Adipocyte (in vitro differentiated cells): ENCODE measurements at regions not wholly inside any gene's neighbourhood (a gene's known extent, or its start where the extent isn't known, plus 50 kb on each side); places are given as distances from the start of the nearest gene placed in this dataset.
A peak's percentile ranks its signal among the peaks of the same experiment; 100 is the strongest.

Experiments used
- DNase-seq: peaks from one replicate; pipeline ENCODE4 v3.0.0-alpha.2; 2015; ENCODE audit warnings: low read depth
- H3K27me3 ChIP-seq: replicated peaks from 2 replicates; pipeline ENCODE4 v1.7.0; 2013; ENCODE audit warnings: mild to moderate bottlenecking, low read length, moderate library complexity; ENCODE audit not compliant: control insufficient read depth, insufficient read depth
- H3K36me3 ChIP-seq: 2 replicates; pipeline ENCODE4 v1.7.0; 2013; ENCODE audit warnings: low read length, mild to moderate bottlenecking, moderate library complexity; ENCODE audit not compliant: control insufficient read depth, insufficient read depth, severe bottlenecking
- H3K4me1 ChIP-seq: 2 replicates; pipeline ENCODE4 v1.7.0; 2013; ENCODE audit warnings: mild to moderate bottlenecking, low read length, moderate library complexity; ENCODE audit not compliant: control insufficient read depth, insufficient read depth
- H3K4me3 ChIP-seq: 2 replicates; pipeline ENCODE4 v1.7.0; 2013; ENCODE audit warnings: mild to moderate bottlenecking, low read length, moderate library complexity
- H3K9ac ChIP-seq: 2 replicates; pipeline ENCODE4 v1.7.0; 2013; ENCODE audit warnings: mild to moderate bottlenecking, low read length, moderate library complexity
- H3K9me3 ChIP-seq: 2 replicates; pipeline ENCODE4 v1.7.0; 2013; ENCODE audit warnings: mild to moderate bottlenecking, low read length, moderate library complexity; ENCODE audit not compliant: control insufficient read depth

- H3K4me1 ChIP-seq, result peaks cover 19% of the 10 kb centered on the region
- H3K9ac ChIP-seq, result peak overlapping the region; percentile 67
- no peaks in the 10 kb centered on the region for H3K27me3 ChIP-seq
- DNase-seq, result no peak
- peak overlapping the region; percentile 49 for H3K4me3 ChIP-seq
- H3K9me3 ChIP-seq, result no peaks in the 10 kb centered on the region
- no peaks in the 10 kb centered on the region for H3K36me3 ChIP-seq
These were observed 220.1 kb downstream of the TOMM20 start for GRCh38 chr1:234908571-234908970.

DNA sequence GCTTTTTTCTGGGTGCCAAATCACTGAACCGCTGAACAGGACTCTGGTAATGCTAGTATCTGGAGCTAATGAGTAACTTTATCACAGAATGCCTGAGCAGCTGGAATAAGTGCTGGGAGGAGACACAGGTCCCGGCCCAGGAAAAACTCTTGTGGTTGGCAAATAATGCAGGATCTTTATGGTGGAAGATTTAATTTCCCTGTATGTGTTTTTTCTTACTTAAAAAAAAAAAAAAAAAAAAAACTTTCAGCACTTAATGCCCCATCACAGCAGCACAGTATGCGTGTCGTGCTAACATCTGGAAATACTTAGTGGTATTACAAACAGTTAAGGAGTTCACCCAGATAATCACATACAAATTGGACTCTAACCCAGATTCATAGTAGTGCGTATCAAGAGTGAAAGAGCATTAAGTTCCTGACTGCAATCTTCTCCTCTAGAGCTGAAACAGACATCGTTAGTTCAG is 220.7 kb downstream of the TOMM20 start:
- Histone ChIP-seq H3K27me3 (no peaks in the 10 kb centered on the region), H3K9me3 (no peaks in the 10 kb centered on the region), H3K36me3 (no peaks in the 10 kb centered on the region), H3K4me1 (peaks cover 19% of the 10 kb centered on the region), H3K4me3 (peak overlapping the region; percentile 49), H3K9ac (peak overlapping the region; percentile 67)
- DNase-seq, result peak; percentile 62

GRCh38 chr1:234907208-234907939 is 221.3 kb downstream of the TOMM20 start:
- no peak overlapping the region for H3K4me3 ChIP-seq
- H3K36me3 ChIP-seq, result no peaks in the 10 kb centered on the region
- H3K9ac ChIP-seq, result peak overlapping the region; percentile 49
- DNase-seq, result no peak
- peaks cover 19% of the 10 kb centered on the region for H3K4me1 ChIP-seq
- H3K9me3 ChIP-seq, result no peaks in the 10 kb centered on the region
- no peaks in the 10 kb centered on the region for H3K27me3 ChIP-seq

- Histone ChIP-seq H3K9ac (no peak overlapping the region), H3K4me1 (peaks cover 19% of the 10 kb centered on the region), H3K36me3 (no peaks in the 10 kb centered on the region), H3K27me3 (no peaks in the 10 kb centered on the region), H3K9me3 (no peaks in the 10 kb centered on the region), H3K4me3 (no peak overlapping the region)
- no peak for DNase-seq
These were observed 222.0 kb downstream of the TOMM20 start for GRCh38 chr1:234906654-234907053.

DNA sequence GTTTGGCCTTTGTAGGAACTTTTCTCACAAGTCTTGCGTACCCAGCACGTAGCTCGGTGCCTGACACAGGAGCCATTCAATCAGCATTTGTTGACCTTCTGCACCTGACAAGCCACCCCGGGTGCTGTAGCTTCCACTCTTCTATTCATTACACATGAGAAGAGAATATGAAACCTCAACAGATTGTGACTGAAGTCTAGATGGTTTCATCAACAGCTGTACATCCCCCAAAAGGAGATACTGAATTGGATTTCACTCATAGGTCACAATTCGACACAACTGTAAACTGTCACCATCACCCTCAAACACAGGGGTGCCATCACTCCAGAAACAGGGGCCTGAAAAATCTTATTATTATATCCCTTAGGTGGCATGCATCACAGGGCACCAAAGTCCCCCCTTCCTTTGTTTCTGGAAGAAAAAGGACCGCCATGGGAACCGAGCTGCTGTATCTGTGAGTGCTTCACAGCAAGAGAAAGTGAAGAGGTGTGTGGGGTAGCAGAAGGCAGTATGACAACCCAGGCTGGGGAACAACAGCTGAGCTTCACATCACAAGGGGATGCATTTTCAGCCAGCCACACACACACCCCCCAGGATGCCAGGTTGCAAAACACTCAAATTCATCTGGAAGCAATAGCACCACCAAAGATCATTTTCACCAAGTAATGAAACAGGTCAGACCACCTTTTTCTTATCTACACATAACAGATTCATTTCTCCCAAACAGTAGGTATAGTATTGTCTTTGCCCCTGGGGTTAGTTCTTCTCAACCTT is 225.7 kb downstream of the TOMM20 start:
- Histone ChIP-seq H3K9me3 (no peaks in the 10 kb centered on the region), H3K4me3 (no peak overlapping the region), H3K9ac (no peak overlapping the region), H3K27me3 (no peaks in the 10 kb centered on the region), H3K36me3 (no peaks in the 10 kb centered on the region), H3K4me1 (peaks cover 15% of the 10 kb centered on the region)
- no peak for DNase-seq

DNA sequence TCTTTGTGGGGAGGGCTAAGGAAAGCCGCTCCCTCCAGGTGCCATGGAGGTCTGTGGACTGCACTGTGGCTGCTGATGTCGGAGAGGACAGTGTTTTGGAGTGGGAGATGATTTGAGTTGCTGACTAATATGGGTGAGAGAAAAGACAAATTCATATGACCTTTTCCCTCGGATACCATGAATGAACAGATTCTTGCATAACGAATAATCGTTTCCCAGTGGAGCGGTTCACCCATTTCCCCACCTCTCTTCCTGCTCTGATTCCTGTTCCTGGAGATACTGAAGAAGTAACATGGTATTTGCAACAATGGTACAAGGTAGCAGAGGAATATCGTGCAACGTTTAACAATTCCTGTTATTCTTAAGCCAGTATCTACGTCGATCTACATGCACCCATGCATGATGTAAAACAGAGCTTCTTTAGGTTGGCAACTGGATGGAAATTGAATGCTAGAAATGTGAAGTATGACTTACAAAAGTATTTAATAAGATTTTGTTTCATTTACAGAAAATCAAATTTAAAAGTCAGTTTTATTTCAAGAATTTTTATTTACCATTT is 227.1 kb downstream of the TOMM20 start:
- Histone ChIP-seq H3K9me3 (no peaks in the 10 kb centered on the region), H3K4me1 (peaks cover 5% of the 10 kb centered on the region), H3K4me3 (no peak overlapping the region), H3K36me3 (no peaks in the 10 kb centered on the region), H3K9ac (no peak overlapping the region), H3K27me3 (no peaks in the 10 kb centered on the region)
- no peak for DNase-seq

DNA sequence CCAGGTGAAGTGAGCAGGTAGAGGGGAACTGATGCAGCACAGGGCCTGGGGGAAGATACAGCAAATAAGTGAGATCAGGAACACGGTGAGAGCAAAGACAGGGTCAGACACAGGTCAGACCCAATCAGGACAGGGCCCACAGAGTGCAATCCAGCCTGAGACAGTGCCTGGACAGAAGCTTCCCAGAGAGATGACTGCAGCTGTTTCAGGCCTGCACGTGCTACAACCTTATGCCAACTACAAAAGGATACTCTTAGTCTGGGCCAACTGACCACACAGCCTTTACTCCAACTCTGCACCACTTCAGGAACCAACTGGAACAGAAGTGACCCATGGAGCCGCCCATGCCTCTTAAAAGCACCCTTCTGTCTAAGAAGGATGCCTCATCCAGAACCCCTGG is 228.0 kb downstream of the TOMM20 start:
- no peak overlapping the region for H3K4me3 ChIP-seq

GRCh38 chr1:234899730-234900072 is 228.9 kb downstream of the TOMM20 start:
- Histone ChIP-seq H3K4me3 (no peak overlapping the region), H3K9ac (no peak overlapping the region), H3K36me3 (no peaks in the 10 kb centered on the region), H3K27me3 (no peaks in the 10 kb centered on the region), H3K4me1 (peaks cover 5% of the 10 kb centered on the region), H3K9me3 (no peaks in the 10 kb centered on the region)
- DNase-seq, result no peak

More for the DNA sequence above, 228.0 kb downstream of the TOMM20 start:
- Histone ChIP-seq H3K27me3 (no peaks in the 10 kb centered on the region), H3K9me3 (no peaks in the 10 kb centered on the region), H3K9ac (no peak overlapping the region), H3K36me3 (no peaks in the 10 kb centered on the region), H3K4me1 (peaks cover 5% of the 10 kb centered on the region)
- no peak for DNase-seq

DNA sequence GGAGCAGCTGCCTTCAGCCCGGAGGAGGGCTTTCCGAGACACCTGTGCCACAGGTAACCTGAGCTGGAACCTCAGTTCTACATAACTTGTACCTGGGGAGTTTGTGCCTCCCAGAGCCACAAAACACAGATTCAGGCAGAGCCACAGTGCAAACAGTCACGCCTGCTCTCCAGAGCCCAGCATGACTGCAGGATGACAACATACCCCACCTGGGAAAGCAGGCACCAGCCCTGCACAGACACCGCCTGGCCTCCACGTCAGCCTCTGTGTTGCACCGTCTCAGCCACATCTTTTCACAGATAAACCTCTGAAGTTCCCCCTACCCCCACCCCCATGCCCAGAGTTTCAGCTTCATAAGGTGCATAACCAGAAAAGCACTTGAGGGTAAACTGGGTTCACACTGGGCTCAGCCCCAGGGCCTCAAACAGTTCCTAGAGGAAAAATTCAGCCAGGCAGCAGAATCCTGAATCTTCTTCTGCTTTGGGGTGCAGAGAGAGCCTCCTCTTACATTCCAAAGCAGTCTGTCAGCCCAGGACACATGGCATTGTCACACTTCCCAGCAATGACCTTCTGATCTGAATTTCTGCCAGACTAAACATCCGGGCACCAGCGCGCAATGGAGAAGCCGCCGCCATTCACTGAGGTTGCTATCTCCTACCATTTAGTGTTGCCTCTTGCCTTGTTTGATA is 229.5 kb downstream of the TOMM20 start:
- no peak for DNase-seq
- H3K9me3 ChIP-seq, result no peaks in the 10 kb centered on the region
- no peaks in the 10 kb centered on the region for H3K36me3 ChIP-seq
- H3K27me3 ChIP-seq, result no peaks in the 10 kb centered on the region
- H3K4me3 ChIP-seq, result no peak overlapping the region
- H3K4me1 ChIP-seq, result peaks cover 9% of the 10 kb centered on the region
- no peak overlapping the region for H3K9ac ChIP-seq

DNA sequence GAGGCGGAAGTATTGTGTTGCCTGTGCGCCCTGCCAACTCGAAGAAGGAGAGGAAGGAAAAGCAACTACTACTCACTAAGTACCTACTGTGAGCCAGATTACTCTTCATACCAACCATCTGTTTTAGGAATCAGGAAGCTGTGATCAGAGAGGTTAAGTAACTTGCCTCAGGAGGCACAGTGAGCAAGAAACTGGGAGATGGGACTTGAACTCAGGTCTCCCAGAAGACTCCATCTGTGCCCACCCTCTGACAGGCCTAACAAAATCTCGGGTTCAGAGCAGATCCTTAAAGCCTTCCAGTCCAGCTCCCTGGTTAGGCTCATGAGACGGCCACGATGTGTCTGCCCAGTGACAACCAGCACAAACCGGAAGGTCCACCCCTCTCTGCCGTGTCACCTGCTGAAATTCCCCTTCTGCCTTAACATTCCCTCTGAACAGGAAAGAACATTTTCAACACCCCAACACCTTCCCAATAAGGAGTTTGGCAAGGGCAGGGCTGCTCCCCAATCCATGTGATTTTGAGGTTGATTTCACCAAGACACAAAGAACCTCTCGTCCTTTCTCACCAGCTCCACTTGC is 230.1 kb downstream of the TOMM20 start:
- Histone ChIP-seq H3K27me3 (no peaks in the 10 kb centered on the region), H3K4me3 (no peak overlapping the region), H3K36me3 (no peaks in the 10 kb centered on the region), H3K9me3 (no peaks in the 10 kb centered on the region), H3K4me1 (peaks cover 15% of the 10 kb centered on the region), H3K9ac (no peak overlapping the region)
- no peak for DNase-seq
